ENCODE measurements at regions not wholly inside any gene's neighbourhood (a gene's known extent, or its start where the extent isn't known, plus 50 kb on each side); places are given as distances from the start of the nearest gene placed in this dataset.

DNA sequence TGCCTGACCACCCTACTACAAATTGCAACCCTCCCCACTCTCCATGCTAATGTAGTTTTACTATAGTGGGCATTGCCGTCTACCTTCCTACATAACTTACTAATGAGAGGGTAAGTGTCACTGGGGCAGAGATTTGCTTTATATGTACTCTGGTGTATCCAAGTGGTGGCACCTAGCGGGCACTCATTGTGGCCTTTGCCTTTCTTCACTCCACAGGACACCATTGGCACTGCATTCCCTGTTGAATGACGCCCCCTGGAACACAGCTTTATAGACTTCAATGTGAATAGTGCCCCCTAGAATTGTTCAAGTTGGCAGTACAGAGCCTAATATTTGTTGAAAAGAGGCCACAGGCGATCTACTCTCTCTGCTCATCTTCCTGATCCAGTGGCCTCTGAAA, 215.8 kb downstream of the MID1IP1 start:
- no peak for TF ChIP-seq CTCF (IDR thresholded peaks at IDR 0.05; ENCODE audit: low read depth, low read length)
- DNase-seq (ENCODE audit: low read depth in 2 of 2): no peak

GRCh38 chrX:39017716-39018115, 216.5 kb downstream of the MID1IP1 start:
- DNase-seq (ENCODE audit: low read depth in 2 of 2): no peak
- no peak for TF ChIP-seq CTCF (IDR thresholded peaks at IDR 0.05; ENCODE audit: low read depth, low read length)
- H3K4me3 ChIP-seq (replicated peaks in 1 of 2; ENCODE audit: low read depth in 2 of 2, low read length in 2 of 2): no peak overlapping the region

More for the DNA sequence above, 215.8 kb downstream of the MID1IP1 start:
- H3K4me3 ChIP-seq (replicated peaks in 1 of 2; ENCODE audit: low read depth in 2 of 2, low read length in 2 of 2): no peak overlapping the region

DNA sequence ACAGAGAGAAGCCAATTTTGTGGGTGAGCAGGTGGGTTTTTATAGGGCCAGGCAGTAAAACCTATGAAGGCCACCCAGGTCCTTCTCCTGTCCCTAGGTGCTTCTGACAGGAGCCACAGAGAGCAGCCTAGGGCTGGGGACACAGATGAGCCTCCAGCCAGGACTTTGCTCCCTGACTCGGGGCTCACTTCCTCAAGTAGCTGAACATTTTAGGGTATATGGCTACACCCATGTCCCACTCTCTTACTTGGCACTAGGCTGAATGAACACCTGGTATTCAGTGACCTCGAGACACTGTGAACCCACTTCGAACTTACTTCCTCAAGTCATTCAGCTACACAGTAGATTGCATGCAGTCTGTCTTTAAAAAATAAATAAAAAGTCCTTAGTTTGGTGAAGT, 217.3 kb downstream of the MID1IP1 start:
- no peak for TF ChIP-seq CTCF (IDR thresholded peaks at IDR 0.05; ENCODE audit: low read depth, low read length)
- no peak for DNase-seq (ENCODE audit: low read depth in 2 of 2)
- H3K4me3 ChIP-seq (replicated peaks in 1 of 2; ENCODE audit: low read depth in 2 of 2, low read length in 2 of 2): no peak overlapping the region

DNA sequence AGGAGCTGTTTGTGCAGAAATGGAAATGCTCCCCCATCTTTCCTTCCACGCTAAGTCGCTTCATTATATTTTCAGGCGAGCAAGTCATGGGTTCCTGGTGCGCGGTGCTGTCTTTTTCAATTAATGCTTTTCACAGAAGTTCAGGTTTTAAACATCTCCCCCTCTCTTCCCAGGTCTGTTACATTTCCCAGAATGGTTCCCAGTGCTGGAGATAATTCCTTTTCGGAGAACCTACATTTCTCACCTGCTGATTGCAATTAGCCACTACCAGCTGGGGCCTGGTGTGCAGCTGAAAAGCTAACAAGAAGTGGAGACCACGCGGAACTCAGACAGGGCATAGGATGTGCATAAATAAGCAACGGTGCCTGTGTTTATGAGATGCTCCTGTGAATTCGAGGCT, 217.8 kb downstream of the MID1IP1 start:
- DNase-seq (ENCODE audit: low read depth in 2 of 2): no peak
- TF ChIP-seq CTCF (IDR thresholded peaks at IDR 0.05; ENCODE audit: low read depth, low read length): no peak
- no peak overlapping the region for H3K4me3 ChIP-seq (replicated peaks in 1 of 2; ENCODE audit: low read depth in 2 of 2, low read length in 2 of 2)

GRCh38 chrX:39020051-39020669, 218.9 kb downstream of the MID1IP1 start:
- no peak overlapping the region for H3K4me3 ChIP-seq (replicated peaks in 1 of 2; ENCODE audit: low read depth in 2 of 2, low read length in 2 of 2)
- TF ChIP-seq CTCF (IDR thresholded peaks at IDR 0.05; ENCODE audit: low read depth, low read length): no peak
- DNase-seq (ENCODE audit: low read depth in 2 of 2): no peak

GRCh38 chrX:39022106-39022505, 220.8 kb downstream of the MID1IP1 start:
- no peak for TF ChIP-seq CTCF (IDR thresholded peaks at IDR 0.05; ENCODE audit: low read depth, low read length)
- peak in 1 of 2 donors; percentile 45 for DNase-seq (ENCODE audit: low read depth in 2 of 2)

DNA sequence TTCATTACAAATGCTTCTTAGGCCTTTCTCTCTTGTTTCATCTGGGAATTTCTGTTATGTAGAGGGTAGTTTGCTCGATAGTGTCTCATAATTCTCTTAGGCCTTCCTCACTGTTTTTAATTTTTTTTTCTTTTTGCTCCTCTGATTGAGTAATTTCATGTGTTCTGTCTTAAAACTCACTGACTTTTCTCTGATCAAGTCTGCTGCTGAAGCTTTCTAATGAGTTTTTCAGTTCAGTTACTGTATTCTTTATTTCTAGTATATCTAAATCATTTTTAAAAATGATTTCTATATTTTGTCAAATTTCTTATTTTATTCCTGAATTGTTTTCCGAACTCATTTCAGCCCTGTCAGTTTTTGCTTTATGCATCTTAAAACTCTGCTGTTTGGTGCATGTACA, 228.0 kb downstream of the MID1IP1 start:
- no peak for TF ChIP-seq CTCF (IDR thresholded peaks at IDR 0.05; ENCODE audit: low read depth, low read length)
- no peak overlapping the region for H3K4me3 ChIP-seq (replicated peaks in 1 of 2; ENCODE audit: low read depth in 2 of 2, low read length in 2 of 2)
- no peak for DNase-seq (ENCODE audit: low read depth in 2 of 2)

More at GRCh38 chrX:39022106-39022505, 220.8 kb downstream of the MID1IP1 start:
- H3K4me3 ChIP-seq (replicated peaks in 1 of 2; ENCODE audit: low read depth in 2 of 2, low read length in 2 of 2): no peak overlapping the region

All from cardiac fibroblast (primary cell).